ENCODE measurements at regions not wholly inside any gene's neighbourhood (a gene's known extent, or its start where the extent isn't known, plus 50 kb on each side); places are given as distances from the start of the nearest gene placed in this dataset.

GRCh38 chr16:65283181-65283651 is 161.4 kb upstream of the CDH11 start:
- DNase-seq (ENCODE audit: low read depth), result no peak
- no peak for TF ChIP-seq CTCF (IDR thresholded peaks at IDR 0.05; ENCODE audit: insufficient read depth, low read depth, low read length)
- ChIA-PET CTCF (interaction anchor here (1.4 kb wide), 1 partner anchor 161 kb away, joined by 3 read pairs; the partner anchor contains the start of gene CDH11), POLR2A (no interaction called here)
- H3K4me3 ChIP-seq (ENCODE audit: low read depth, low read length), result no peak overlapping the region
- H3K27me3 ChIP-seq (ENCODE audit: control insufficient read depth, insufficient read depth, low read length), result no peaks in the 10 kb centered on the region
- H3K36me3 ChIP-seq (ENCODE audit: control insufficient read depth, insufficient read depth, low read length), result no peaks in the 10 kb centered on the region

- no peak for TF ChIP-seq CTCF (IDR thresholded peaks at IDR 0.05; ENCODE audit: insufficient read depth, low read depth, low read length)
- POLR2A ChIA-PET, result no interaction called here
- CTCF ChIA-PET, result interaction anchor here (0.9 kb wide), 1 partner anchor 15 kb away, joined by 4 read pairs; no protein-coding TSS in a partner anchor
These were observed 159.7 kb upstream of the CDH11 start for GRCh38 chr16:65281586-65281985.

GRCh38 chr16:65280845-65281512 is 159.1 kb upstream of the CDH11 start:
- TF ChIP-seq CTCF (IDR thresholded peaks at IDR 0.05; ENCODE audit: insufficient read depth, low read depth, low read length), result no peak
- Histone ChIP-seq H3K27me3 (ENCODE audit: control insufficient read depth, insufficient read depth, low read length) (no peaks in the 10 kb centered on the region), H3K36me3 (ENCODE audit: control insufficient read depth, insufficient read depth, low read length) (no peaks in the 10 kb centered on the region), H3K4me3 (ENCODE audit: low read depth, low read length) (no peak overlapping the region)
- DNase-seq (ENCODE audit: low read depth), result no peak
- POLR2A ChIA-PET, result no interaction called here
- CTCF ChIA-PET, result interaction anchor here (0.9 to 1.1 kb wide), 2 partner anchors 16 to 163 kb away, joined by 3 to 4 read pairs; no protein-coding TSS in a partner anchor

More at GRCh38 chr16:65281586-65281985, 159.7 kb upstream of the CDH11 start:
- H3K4me3 ChIP-seq (ENCODE audit: low read depth, low read length), result no peak overlapping the region
- H3K36me3 ChIP-seq (ENCODE audit: control insufficient read depth, insufficient read depth, low read length), result no peaks in the 10 kb centered on the region
- DNase-seq (ENCODE audit: low read depth), result no peak
- no peaks in the 10 kb centered on the region for H3K27me3 ChIP-seq (ENCODE audit: control insufficient read depth, insufficient read depth, low read length)

GRCh38 chr16:65279576-65279975 is 157.7 kb upstream of the CDH11 start:
- no peak for TF ChIP-seq CTCF (IDR thresholded peaks at IDR 0.05; ENCODE audit: insufficient read depth, low read depth, low read length)
- Histone ChIP-seq H3K27me3 (ENCODE audit: control insufficient read depth, insufficient read depth, low read length) (no peaks in the 10 kb centered on the region), H3K36me3 (ENCODE audit: control insufficient read depth, insufficient read depth, low read length) (no peaks in the 10 kb centered on the region), H3K4me3 (ENCODE audit: low read depth, low read length) (no peak overlapping the region)
- CTCF ChIA-PET, result interaction anchor here (0.6 to 1.1 kb wide), 2 partner anchors 161 to 1339 kb away, joined by 3 read pairs; no protein-coding TSS in a partner anchor
- POLR2A ChIA-PET, result no interaction called here
- no peak for DNase-seq (ENCODE audit: low read depth)

- no peaks in the 10 kb centered on the region for H3K27me3 ChIP-seq (ENCODE audit: control insufficient read depth, insufficient read depth, low read length)
- POLR2A ChIA-PET, result no interaction called here
- CTCF ChIA-PET, result no interaction called here
- no peak for TF ChIP-seq CTCF (IDR thresholded peaks at IDR 0.05; ENCODE audit: insufficient read depth, low read depth, low read length)
- no peak for DNase-seq (ENCODE audit: low read depth)
- no peaks in the 10 kb centered on the region for H3K36me3 ChIP-seq (ENCODE audit: control insufficient read depth, insufficient read depth, low read length)
- H3K4me3 ChIP-seq (ENCODE audit: low read depth, low read length), result no peak overlapping the region
These were observed 157.0 kb upstream of the CDH11 start for GRCh38 chr16:65278874-65279273.
